ENCODE measurements at regions not wholly inside any gene's neighbourhood (a gene's known extent, or its start where the extent isn't known, plus 50 kb on each side); places are given as distances from the start of the nearest gene placed in this dataset.

DNA sequence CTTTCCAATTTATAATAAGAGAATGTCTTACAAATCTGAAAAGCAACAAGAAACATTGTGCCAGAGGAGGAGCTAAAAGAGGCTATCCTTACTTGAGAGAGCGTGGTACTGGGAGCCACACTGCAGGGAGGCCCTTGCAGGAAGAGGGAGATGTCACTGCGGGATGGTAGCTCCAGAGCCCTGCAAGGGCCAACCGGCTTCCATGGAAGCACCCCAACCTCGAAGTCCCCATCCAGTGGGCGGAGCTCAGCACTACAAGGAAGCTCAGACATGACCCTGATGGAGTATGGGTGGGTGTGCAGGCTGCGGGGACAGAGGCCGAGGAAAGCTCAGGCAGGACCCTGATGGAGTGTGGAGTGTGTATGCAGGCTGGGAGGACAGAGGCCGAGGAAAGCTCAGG, 57.8 kb upstream of the RPS6KA2 start:
- TF ChIP-seq ZFP3 (CRISPR knock-in tag; IDR thresholded peaks at IDR 0.05) (no peak), ZFP30 (CRISPR knock-in tag; IDR thresholded peaks at IDR 0.05) (no peak), ZNF70 (CRISPR knock-in tag; IDR thresholded peaks at IDR 0.05) (no peak), TSHZ2 (CRISPR knock-in tag; IDR thresholded peaks at IDR 0.05) (no peak)

Measured in SK-N-SH treated with all-trans-retinoic acid at 6 μM for 48 hours (cell line).